Lower leg skin (tissue), 4 donors: ENCODE measurements at regions not wholly inside any gene's neighbourhood (a gene's known extent, or its start where the extent isn't known, plus 50 kb on each side); places are given as distances from the start of the nearest gene placed in this dataset.

Experiments
- DNase-seq, 2 donors: peaks; one replicate each; pipeline ENCODE4 v3.0.0-alpha.2; 2019; ENCODE audit warnings: low spot score in 2 of 2
- H3K4me3 ChIP-seq: fragments of 200-600 bp; sonication (generic); 2 replicates; pipeline ENCODE4 v1.5.1; 2017; ENCODE audit warnings: mild to moderate bottlenecking, low read depth; ENCODE audit not compliant: poor library complexity, severe bottlenecking
- CTCF ChIP-seq, 3 donors: fragments of 450-650 bp; IDR thresholded peaks; one replicate each; pipeline ENCODE4 v1.5.1; 2016; ENCODE audit warnings: antibody characterized with exemption in 3 of 3, mild to moderate bottlenecking in 3 of 3, moderate library complexity in 2 of 3
- POLR2A ChIP-seq, 2 donors: fragments of 450-650 bp; IDR thresholded peaks; one replicate each; pipeline ENCODE4 v1.6.1; 2016 to 2017; ENCODE audit warnings: antibody characterized with exemption in 2 of 2, mild to moderate bottlenecking in 1 of 2, moderate library complexity in 1 of 2
- WGBS, 2 donors: methylation state at CpG; one replicate each; pipeline ENCODE4 v1.1.5; 2018; 5-methylcytosine and 5-hydroxymethylcytosine counted together
- intact Hi-C: fragments of 100-400 bp; cut with DNase I; formaldehyde crosslinking; loops from one replicate; pipeline ENCODE4 v1.15.0; 2023; ENCODE audit warnings: low total_unique reads

GRCh38 chr15:96132126-96132525, 198.4 kb upstream of the NR2F2 start:
- 57 to 95% methylated on average over 1 of the region's 1 CpG for WGBS, 2 donors
- TF ChIP-seq POLR2A (IDR thresholded peaks at IDR 0.05) (no peak), CTCF (IDR thresholded peaks at IDR 0.05) (no peak)
- DNase-seq = no peak
- intact Hi-C loops = no loop called here
- H3K4me3 ChIP-seq = no peak overlapping the region

GRCh38 chr15:96135166-96136093, 195.1 kb upstream of the NR2F2 start:
- no peak overlapping the region for H3K4me3 ChIP-seq
- 93 to 94% methylated on average over 36 of the region's 36 CpGs for WGBS, 2 donors
- no peak for TF ChIP-seq CTCF (IDR thresholded peaks at IDR 0.05)
- no peak for TF ChIP-seq POLR2A (IDR thresholded peaks at IDR 0.05)
- intact Hi-C loops = no loop called here
- no peak for DNase-seq

GRCh38 chr15:96138985-96139384, 191.5 kb upstream of the NR2F2 start:
- no peak for TF ChIP-seq CTCF (IDR thresholded peaks at IDR 0.05)
- TF ChIP-seq POLR2A (IDR thresholded peaks at IDR 0.05) = no peak
- no peak overlapping the region for H3K4me3 ChIP-seq
- intact Hi-C loops = no loop called here
- DNase-seq = no peak

GRCh38 chr15:96142498-96142897, 188.0 kb upstream of the NR2F2 start:
- intact Hi-C loops = no loop called here
- DNase-seq = no peak
- WGBS, 2 donors = 62 to 63% methylated on average over 5 of the region's 5 CpGs
- H3K4me3 ChIP-seq = no peak overlapping the region
- no peak for TF ChIP-seq POLR2A (IDR thresholded peaks at IDR 0.05)
- TF ChIP-seq CTCF (IDR thresholded peaks at IDR 0.05) = no peak

GRCh38 chr15:96144734-96145133, 185.8 kb upstream of the NR2F2 start:
- no peak overlapping the region for H3K4me3 ChIP-seq
- intact Hi-C loops = no loop called here
- WGBS, 2 donors = 71 to 76% methylated on average over 2 of the region's 2 CpGs
- no peak for DNase-seq
- TF ChIP-seq POLR2A (IDR thresholded peaks at IDR 0.05) (no peak), CTCF (IDR thresholded peaks at IDR 0.05) (no peak)

GRCh38 chr15:96146726-96147125, 183.8 kb upstream of the NR2F2 start:
- intact Hi-C loops = no loop called here
- no peak overlapping the region for H3K4me3 ChIP-seq
- TF ChIP-seq CTCF (IDR thresholded peaks at IDR 0.05) (no peak), POLR2A (IDR thresholded peaks at IDR 0.05) (no peak)
- DNase-seq = no peak
- WGBS, 2 donors = 59 to 68% methylated on average over 6 of the region's 6 CpGs
